ENCODE measurements at regions not wholly inside any gene's neighbourhood (a gene's known extent, or its start where the extent isn't known, plus 50 kb on each side); places are given as distances from the start of the nearest gene placed in this dataset.

DNA sequence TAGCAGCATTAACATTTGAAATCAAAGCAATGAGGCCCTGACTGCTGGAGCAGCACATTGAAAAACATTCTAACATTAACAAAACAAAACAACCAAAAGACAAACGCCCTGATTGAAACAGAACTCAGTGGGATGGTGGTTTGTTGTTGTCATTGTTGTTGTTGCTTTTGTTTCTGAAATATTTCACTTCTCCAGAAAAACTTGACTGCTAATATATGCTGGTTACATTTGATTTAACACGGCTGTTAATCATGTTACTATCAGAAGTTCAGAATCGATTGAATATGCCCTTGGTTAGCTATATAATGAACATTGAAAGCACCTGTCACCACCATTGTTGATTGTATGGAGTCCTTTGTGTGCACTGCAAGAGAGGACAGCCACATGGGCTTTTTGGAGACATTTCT is 790.4 kb upstream of the GALNTL6 start:
- in situ Hi-C loops (cut with MboI; ENCODE audit: low pct_unique_long_range_greater_than_20kb, low sequenced_read_pairs, unreplicated experiment): no loop called here
- TF ChIP-seq, protein P1, sequence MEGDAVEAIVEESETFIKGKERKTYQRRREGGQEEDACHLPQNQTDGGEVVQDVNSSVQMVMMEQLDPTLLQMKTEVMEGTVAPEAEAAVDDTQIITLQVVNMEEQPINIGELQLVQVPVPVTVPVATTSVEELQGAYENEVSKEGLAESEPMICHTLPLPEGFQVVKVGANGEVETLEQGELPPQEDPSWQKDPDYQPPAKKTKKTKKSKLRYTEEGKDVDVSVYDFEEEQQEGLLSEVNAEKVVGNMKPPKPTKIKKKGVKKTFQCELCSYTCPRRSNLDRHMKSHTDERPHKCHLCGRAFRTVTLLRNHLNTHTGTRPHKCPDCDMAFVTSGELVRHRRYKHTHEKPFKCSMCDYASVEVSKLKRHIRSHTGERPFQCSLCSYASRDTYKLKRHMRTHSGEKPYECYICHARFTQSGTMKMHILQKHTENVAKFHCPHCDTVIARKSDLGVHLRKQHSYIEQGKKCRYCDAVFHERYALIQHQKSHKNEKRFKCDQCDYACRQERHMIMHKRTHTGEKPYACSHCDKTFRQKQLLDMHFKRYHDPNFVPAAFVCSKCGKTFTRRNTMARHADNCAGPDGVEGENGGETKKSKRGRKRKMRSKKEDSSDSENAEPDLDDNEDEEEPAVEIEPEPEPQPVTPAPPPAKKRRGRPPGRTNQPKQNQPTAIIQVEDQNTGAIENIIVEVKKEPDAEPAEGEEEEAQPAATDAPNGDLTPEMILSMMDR (IDR thresholded peaks at IDR 0.05; ENCODE audit: extremely low read depth, insufficient read depth, missing control alignments): no peak
- DNase-seq (ENCODE audit: low spot score): no peak

DNA sequence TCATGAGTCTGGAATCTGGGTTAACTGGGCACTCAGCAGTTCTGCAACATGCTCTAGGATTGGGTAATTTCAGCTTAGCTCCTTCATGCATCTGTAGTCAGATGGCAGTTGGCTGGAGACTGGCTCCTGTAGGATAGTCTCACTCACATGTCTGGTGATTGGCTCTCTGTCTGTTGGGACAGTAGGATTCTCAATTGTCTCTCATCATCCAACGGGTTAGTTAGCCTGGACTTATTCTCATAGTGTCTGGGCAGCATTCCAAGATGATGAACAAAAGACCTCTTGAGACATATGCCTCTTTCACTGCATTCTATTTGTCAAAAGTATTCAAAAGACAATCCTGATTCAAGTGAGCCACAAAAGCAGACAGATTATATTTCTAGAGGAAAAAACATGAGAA is 795.6 kb upstream of the GALNTL6 start:
- in situ Hi-C loops (cut with MboI; ENCODE audit: low pct_unique_long_range_greater_than_20kb, low sequenced_read_pairs, unreplicated experiment): no loop called here
- TF ChIP-seq, protein P1 (IDR thresholded peaks at IDR 0.05; ENCODE audit: extremely low read depth, insufficient read depth, missing control alignments): no peak
- no peak for DNase-seq (ENCODE audit: low spot score)

DNA sequence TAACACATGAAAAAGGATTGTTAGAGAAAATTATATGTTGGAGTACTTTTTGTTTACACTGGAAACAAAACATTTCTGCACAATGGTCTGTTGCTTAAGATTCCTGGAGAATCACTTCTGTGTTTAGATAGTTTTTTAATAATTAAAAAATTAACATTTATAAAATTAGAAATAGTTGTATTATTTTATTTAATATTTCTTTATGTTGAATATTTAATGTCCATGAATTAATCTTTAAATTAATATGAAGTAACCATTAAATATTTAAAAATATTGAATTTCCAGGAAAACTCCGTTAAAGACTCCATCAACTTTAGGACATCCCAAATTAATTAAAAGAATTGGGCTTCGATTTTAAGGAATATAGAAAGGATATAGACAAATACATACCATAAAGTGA is 797.1 kb upstream of the GALNTL6 start:
- TF ChIP-seq, protein P1 (IDR thresholded peaks at IDR 0.05; ENCODE audit: extremely low read depth, insufficient read depth, missing control alignments): no peak
- no peak for DNase-seq (ENCODE audit: low spot score)
- in situ Hi-C loops (cut with MboI; ENCODE audit: low pct_unique_long_range_greater_than_20kb, low sequenced_read_pairs, unreplicated experiment): no loop called here

DNA sequence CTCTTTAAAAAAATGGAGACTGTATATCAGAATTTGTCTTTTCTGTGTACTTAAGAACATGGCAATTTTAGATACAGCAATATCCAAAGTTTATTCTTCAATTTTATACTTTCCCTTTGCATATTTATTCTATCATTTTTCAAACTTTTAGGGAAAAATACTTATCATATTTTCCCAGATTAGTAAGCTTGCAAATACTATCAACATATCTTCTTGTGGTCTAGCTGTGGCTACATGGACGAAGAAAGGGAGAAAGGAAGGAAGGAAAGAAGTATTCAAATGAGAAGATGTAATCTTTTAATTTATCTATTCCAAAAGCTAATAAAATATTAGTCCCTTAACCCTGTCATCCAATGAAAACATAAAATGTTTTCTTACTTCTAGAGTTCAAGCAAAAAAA is 797.8 kb upstream of the GALNTL6 start:
- in situ Hi-C loops (cut with MboI; ENCODE audit: low pct_unique_long_range_greater_than_20kb, low sequenced_read_pairs, unreplicated experiment): no loop called here
- DNase-seq (ENCODE audit: low spot score): no peak
- TF ChIP-seq, protein P1 (IDR thresholded peaks at IDR 0.05; ENCODE audit: extremely low read depth, insufficient read depth, missing control alignments): no peak

DNA sequence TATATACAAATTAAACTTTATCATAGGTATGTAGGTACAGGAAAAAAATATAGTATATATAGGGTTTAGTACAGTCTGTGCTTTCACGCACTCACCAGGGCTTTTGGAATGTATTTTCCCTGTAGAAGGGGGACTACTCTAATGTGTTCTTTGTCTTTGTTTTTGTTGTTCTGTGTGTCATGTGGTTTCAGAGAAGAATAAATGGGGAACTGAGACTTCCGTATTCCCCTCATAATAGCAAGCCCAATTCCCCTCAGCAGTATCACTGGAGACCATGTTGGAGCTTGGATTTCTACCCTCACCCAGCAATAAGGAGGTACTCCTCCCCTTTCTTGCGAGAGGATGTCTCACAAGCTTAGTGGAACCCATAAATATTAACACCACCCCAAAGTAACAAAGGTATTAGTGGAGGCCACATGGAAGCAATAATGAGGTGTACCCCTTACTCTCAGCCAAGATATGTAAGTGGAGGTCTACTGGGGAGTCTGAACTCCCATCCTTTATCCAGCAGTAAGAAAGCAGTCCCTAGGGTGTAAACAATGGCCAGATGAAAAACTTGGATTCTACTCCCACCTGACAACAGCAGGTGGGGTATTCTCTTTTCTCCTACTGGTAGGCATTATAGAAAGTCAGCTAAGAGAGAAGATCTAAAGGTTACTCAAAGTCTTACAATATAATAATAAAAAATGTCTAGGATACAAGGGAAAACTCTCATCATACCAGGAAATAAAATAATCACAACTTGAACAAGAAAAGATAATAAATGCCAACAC is 805.4 kb upstream of the GALNTL6 start:
- DNase-seq (ENCODE audit: low spot score): no peak
- in situ Hi-C loops (cut with MboI; ENCODE audit: low pct_unique_long_range_greater_than_20kb, low sequenced_read_pairs, unreplicated experiment): no loop called here
- TF ChIP-seq, protein P1 (IDR thresholded peaks at IDR 0.05; ENCODE audit: extremely low read depth, insufficient read depth, missing control alignments): no peak

DNA sequence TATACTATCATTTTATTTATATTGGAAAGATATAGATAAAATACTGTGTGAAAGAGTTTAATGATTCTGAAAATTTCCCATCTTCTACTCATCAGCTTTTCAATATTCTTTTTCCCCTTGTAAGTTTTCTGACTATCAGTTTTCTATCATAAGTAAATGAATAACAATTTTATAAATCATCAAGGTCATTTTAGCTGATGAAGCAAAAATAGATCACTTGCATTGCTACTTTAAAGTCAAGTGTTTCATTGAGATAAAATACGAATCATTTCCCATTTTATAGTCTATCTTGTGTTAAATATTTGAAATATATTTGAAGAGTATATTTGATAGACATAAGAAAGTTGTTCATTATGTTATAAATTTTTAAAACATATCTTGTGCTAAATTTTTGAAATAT is 811.0 kb upstream of the GALNTL6 start:
- TF ChIP-seq, protein P1 (IDR thresholded peaks at IDR 0.05; ENCODE audit: extremely low read depth, insufficient read depth, missing control alignments): no peak
- no peak for DNase-seq (ENCODE audit: low spot score)
- in situ Hi-C loops (cut with MboI; ENCODE audit: low pct_unique_long_range_greater_than_20kb, low sequenced_read_pairs, unreplicated experiment): no loop called here

Measured in GM13977 (cell line).